ENCODE measurements at regions not wholly inside any gene's neighbourhood (a gene's known extent, or its start where the extent isn't known, plus 50 kb on each side); places are given as distances from the start of the nearest gene placed in this dataset.

DNA sequence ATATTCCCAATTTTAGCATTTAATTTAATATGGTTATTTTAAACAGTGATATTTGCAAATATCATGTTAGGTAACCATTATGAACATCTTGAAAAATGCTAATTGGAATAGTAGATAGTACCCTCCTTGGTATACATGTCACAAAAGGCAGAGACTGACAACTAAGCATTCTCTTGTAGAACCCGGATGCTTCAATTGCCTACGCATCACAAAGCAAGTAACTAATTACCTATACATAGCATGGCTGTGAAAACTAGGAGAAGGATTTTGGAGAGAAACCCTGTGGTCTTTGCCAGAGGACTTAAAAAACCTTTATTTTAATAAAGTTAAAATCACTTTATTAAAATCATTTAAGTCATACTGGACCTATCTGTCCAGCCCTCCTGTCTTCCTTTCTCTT, 764.1 kb upstream of the TENM3 start:
- Histone ChIP-seq H3K9me3 (ENCODE audit: control insufficient read depth in 1 of 2, low read length in 2 of 2) (no peaks in the 10 kb centered on the region), H3K4me3 (ENCODE audit: low read depth in 1 of 2, low read length in 2 of 2) (no peak overlapping the region), H3K27me3 (ENCODE audit: control insufficient read depth in 1 of 2, insufficient read depth in 2 of 2, low read length in 2 of 2) (no peaks in the 10 kb centered on the region), H3K9ac (ENCODE audit: low read depth in 1 of 2, low read length in 2 of 2) (no peak overlapping the region), H3K4me1 (ENCODE audit: control insufficient read depth in 1 of 2, insufficient read depth in 2 of 2, low read length in 2 of 2) (no peaks in the 10 kb centered on the region), H3K27ac (ENCODE audit: low read depth, low read length) (no peak overlapping the region), H3K36me3 (ENCODE audit: control insufficient read depth in 1 of 2, insufficient read depth in 2 of 2, low read length in 2 of 2) (no peaks in the 10 kb centered on the region)

DNA sequence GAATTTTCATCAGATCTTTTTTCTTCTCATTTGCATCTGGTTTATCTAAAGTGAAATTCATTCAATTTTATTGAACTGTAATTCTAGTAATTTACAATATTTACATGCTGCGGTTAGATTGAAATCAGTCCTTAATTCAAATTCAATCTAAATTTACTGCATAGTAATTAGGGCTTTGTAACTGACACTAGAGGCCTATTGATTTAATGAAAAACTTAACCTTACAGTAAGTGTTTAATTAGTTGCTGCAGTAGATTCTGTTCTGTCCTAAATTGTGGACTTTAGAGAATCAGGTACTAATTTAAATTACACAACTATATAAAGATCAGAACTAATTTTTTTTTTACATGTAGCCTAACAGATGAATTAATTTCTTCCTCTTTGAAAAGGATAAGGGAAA, 758.8 kb upstream of the TENM3 start:
- Histone ChIP-seq H3K9me3 (ENCODE audit: control insufficient read depth in 1 of 2, low read length in 2 of 2) (no peaks in the 10 kb centered on the region), H3K27me3 (ENCODE audit: control insufficient read depth in 1 of 2, insufficient read depth in 2 of 2, low read length in 2 of 2) (no peaks in the 10 kb centered on the region), H3K36me3 (ENCODE audit: control insufficient read depth in 1 of 2, insufficient read depth in 2 of 2, low read length in 2 of 2) (no peaks in the 10 kb centered on the region), H3K27ac (ENCODE audit: low read depth, low read length) (no peak overlapping the region), H3K4me1 (ENCODE audit: control insufficient read depth in 1 of 2, insufficient read depth in 2 of 2, low read length in 2 of 2) (no peaks in the 10 kb centered on the region), H3K4me3 (ENCODE audit: low read depth in 1 of 2, low read length in 2 of 2) (no peak overlapping the region), H3K9ac (ENCODE audit: low read depth in 1 of 2, low read length in 2 of 2) (no peak overlapping the region)

DNA sequence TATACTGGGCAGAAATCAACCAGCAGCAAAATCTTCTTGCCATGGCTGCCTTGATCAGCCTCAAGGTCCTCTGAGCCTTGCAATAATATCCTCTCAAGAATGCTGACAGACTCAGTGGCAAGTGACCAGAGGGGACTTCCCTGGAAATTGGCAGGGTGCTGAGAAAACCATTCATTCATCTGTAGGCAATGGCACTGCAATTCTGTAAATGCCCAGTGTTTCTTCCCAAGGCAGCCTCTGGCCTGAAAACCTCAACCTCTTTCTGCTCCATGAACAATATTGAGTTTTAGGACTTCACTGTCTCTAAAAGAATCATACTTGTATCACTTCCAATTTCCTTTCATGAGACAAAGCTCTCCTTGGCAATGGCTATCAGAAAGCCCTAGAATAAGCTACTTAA, 754.3 kb upstream of the TENM3 start:
- H3K4me1 ChIP-seq (ENCODE audit: control insufficient read depth in 1 of 2, insufficient read depth in 2 of 2, low read length in 2 of 2), result no peaks in the 10 kb centered on the region
- no peak overlapping the region for H3K27ac ChIP-seq (ENCODE audit: low read depth, low read length)
- H3K36me3 ChIP-seq (ENCODE audit: control insufficient read depth in 1 of 2, insufficient read depth in 2 of 2, low read length in 2 of 2), result no peaks in the 10 kb centered on the region
- H3K9ac ChIP-seq (ENCODE audit: low read depth in 1 of 2, low read length in 2 of 2), result no peak overlapping the region
- H3K9me3 ChIP-seq (ENCODE audit: control insufficient read depth in 1 of 2, low read length in 2 of 2), result no peaks in the 10 kb centered on the region
- H3K4me3 ChIP-seq (ENCODE audit: low read depth in 1 of 2, low read length in 2 of 2), result no peak overlapping the region
- H3K27me3 ChIP-seq (ENCODE audit: control insufficient read depth in 1 of 2, insufficient read depth in 2 of 2, low read length in 2 of 2), result no peaks in the 10 kb centered on the region

DNA sequence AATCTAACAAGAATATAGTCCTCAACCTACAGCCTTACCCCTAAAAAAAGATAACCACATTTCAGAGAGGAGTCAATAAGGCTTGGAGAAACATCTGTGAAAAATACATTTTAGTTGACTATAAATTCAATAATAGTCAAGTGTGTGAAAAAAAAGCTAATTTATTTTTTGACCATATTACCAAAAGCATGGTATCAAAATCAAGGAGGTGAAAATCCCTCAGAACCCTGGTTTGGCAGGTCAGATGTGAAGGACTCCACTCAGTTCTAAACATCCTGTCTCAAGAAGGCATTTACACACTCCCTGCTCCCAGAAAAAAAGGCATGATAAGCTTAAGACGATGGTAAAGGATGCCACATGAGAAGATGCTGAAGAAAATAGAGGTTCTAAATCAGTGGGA, 745.1 kb upstream of the TENM3 start:
- Histone ChIP-seq H3K9ac (ENCODE audit: low read depth in 1 of 2, low read length in 2 of 2) (no peak overlapping the region), H3K4me3 (ENCODE audit: low read depth in 1 of 2, low read length in 2 of 2) (no peak overlapping the region), H3K9me3 (ENCODE audit: control insufficient read depth in 1 of 2, low read length in 2 of 2) (no peaks in the 10 kb centered on the region), H3K27me3 (ENCODE audit: control insufficient read depth in 1 of 2, insufficient read depth in 2 of 2, low read length in 2 of 2) (no peaks in the 10 kb centered on the region), H3K27ac (ENCODE audit: low read depth, low read length) (no peak overlapping the region), H3K36me3 (ENCODE audit: control insufficient read depth in 1 of 2, insufficient read depth in 2 of 2, low read length in 2 of 2) (no peaks in the 10 kb centered on the region), H3K4me1 (ENCODE audit: control insufficient read depth in 1 of 2, insufficient read depth in 2 of 2, low read length in 2 of 2) (no peaks in the 10 kb centered on the region)

DNA sequence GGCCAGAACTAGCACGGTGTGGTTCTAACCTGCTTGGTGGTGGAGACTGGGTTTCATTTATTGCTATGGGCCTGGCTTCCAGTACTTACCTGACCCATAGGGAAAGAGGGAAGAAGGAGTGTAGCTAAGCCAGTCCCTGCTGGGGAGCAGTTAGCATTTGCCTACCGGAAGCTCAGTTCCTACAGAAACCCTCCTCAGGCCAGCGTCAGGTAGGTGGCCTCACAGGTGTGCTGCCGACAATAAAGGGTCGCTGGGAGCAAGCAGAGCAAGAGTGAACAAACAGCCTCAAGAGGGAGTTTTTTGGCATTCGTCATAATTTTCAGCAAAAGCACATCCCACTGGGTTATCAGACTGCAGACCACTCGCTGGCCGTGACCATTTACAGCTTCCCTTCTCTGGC, 740.6 kb upstream of the TENM3 start:
- H3K9me3 ChIP-seq (ENCODE audit: control insufficient read depth in 1 of 2, low read length in 2 of 2), result no peaks in the 10 kb centered on the region
- H3K27me3 ChIP-seq (ENCODE audit: control insufficient read depth in 1 of 2, insufficient read depth in 2 of 2, low read length in 2 of 2), result peaks cover 0 to 2% of the 10 kb centered on the region in 2 donors
- H3K4me1 ChIP-seq (ENCODE audit: control insufficient read depth in 1 of 2, insufficient read depth in 2 of 2, low read length in 2 of 2), result no peaks in the 10 kb centered on the region
- H3K4me3 ChIP-seq (ENCODE audit: low read depth in 1 of 2, low read length in 2 of 2), result no peak overlapping the region
- H3K9ac ChIP-seq (ENCODE audit: low read depth in 1 of 2, low read length in 2 of 2), result no peak overlapping the region
- H3K36me3 ChIP-seq (ENCODE audit: control insufficient read depth in 1 of 2, insufficient read depth in 2 of 2, low read length in 2 of 2), result no peaks in the 10 kb centered on the region
- H3K27ac ChIP-seq (ENCODE audit: low read depth, low read length), result no peak overlapping the region

DNA sequence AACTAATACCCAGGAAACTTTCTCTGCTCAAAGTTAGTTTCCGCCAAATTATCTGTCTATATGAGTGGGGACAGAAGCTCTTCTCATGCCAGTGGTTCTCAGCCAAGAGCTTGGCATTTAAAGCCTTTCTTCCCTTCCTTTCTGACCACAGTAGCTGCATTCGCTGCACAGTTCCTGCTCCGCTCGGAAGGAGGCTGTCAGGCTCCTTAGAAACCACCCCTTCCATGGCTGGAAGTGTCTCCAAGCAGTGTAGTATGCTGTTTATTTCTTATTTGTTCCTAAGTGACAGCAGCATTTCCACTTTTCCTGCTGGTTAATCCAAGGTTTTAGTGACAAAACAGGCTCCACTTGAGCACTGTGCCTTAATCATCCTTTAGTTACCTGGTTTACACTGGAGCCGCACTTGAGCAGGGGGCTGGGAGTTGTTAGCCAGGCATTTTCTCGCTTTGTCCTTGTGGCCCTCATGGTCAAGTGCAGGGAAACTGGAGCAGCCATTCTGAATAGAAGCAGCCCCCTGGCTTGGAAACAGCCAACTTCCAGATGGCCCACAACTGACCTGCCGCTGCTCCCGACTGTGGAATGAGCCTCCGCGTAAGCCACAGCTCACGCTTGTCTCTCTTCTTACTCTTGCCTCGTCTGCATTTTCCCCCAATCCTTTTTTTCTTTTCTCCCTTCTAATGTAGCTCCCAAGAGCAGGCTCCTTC, 739.4 kb upstream of the TENM3 start:
- H3K9me3 ChIP-seq (ENCODE audit: control insufficient read depth in 1 of 2, low read length in 2 of 2), result no peaks in the 10 kb centered on the region
- H3K9ac ChIP-seq (ENCODE audit: low read depth in 1 of 2, low read length in 2 of 2), result no peak overlapping the region
- H3K4me3 ChIP-seq (ENCODE audit: low read depth in 1 of 2, low read length in 2 of 2), result no peak overlapping the region
- no peak overlapping the region for H3K27ac ChIP-seq (ENCODE audit: low read depth, low read length)
- H3K4me1 ChIP-seq (ENCODE audit: control insufficient read depth in 1 of 2, insufficient read depth in 2 of 2, low read length in 2 of 2), result no peaks in the 10 kb centered on the region
- no peaks in the 10 kb centered on the region for H3K36me3 ChIP-seq (ENCODE audit: control insufficient read depth in 1 of 2, insufficient read depth in 2 of 2, low read length in 2 of 2)
- H3K27me3 ChIP-seq (ENCODE audit: control insufficient read depth in 1 of 2, insufficient read depth in 2 of 2, low read length in 2 of 2), result peaks cover 0 to 2% of the 10 kb centered on the region in 2 donors

DNA sequence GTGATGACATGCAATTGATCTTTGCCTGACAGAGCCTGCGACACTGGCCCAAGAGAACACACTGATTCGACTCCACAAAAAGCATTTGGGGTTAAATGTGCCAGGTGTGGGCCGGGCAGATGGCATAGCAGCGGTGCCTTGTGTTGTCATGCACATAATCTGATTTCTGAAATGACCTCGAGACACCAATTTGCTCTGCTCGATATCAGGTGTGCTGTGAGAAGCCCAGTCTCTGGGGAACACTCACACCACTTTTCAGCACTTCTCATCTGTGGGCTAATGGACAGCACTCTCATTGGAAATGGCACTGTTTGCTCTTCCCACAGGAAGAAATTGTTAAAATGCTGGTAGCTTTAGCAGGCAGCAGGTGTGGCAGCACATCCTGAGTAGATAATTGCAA, 738.3 kb upstream of the TENM3 start:
- H3K27me3 ChIP-seq (ENCODE audit: control insufficient read depth in 1 of 2, insufficient read depth in 2 of 2, low read length in 2 of 2), result peaks cover 0 to 2% of the 10 kb centered on the region in 2 donors
- H3K4me1 ChIP-seq (ENCODE audit: control insufficient read depth in 1 of 2, insufficient read depth in 2 of 2, low read length in 2 of 2), result no peaks in the 10 kb centered on the region
- H3K4me3 ChIP-seq (ENCODE audit: low read depth in 1 of 2, low read length in 2 of 2), result no peak overlapping the region
- H3K9ac ChIP-seq (ENCODE audit: low read depth in 1 of 2, low read length in 2 of 2), result no peak overlapping the region
- H3K36me3 ChIP-seq (ENCODE audit: control insufficient read depth in 1 of 2, insufficient read depth in 2 of 2, low read length in 2 of 2), result no peaks in the 10 kb centered on the region
- no peak overlapping the region for H3K27ac ChIP-seq (ENCODE audit: low read depth, low read length)
- no peaks in the 10 kb centered on the region for H3K9me3 ChIP-seq (ENCODE audit: control insufficient read depth in 1 of 2, low read length in 2 of 2)

DNA sequence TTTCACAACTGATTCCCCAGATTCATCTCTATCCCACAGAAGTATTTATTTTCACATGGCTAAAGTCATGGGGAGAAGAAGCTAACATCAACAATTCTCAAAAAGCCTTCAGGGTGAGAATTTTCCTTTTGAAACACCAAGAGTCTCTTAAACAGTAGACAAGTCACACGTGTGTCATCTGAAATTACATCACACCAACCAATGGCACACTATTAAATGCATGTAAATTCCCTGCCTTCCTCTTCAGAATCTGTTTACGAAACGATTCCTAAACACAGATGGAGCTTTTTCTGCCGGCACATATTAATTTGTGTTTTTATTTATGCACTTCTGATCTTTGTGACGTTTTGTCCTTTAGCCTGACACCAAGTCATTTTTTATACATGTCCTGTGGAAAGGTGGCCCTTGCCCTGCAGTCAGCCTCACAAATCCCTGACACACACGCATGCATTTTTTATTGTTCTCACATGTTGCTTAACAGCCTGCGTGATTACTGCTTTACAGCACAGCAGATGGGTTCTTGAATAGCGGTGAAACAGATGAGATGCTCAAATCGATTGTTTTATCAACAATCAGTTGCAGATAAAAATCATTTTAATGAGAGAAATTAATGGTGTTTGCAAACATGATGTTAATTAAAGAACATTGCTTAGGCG, 735.9 kb upstream of the TENM3 start:
- Histone ChIP-seq H3K9me3 (ENCODE audit: control insufficient read depth in 1 of 2, low read length in 2 of 2) (no peaks in the 10 kb centered on the region), H3K36me3 (ENCODE audit: control insufficient read depth in 1 of 2, insufficient read depth in 2 of 2, low read length in 2 of 2) (no peaks in the 10 kb centered on the region), H3K27ac (ENCODE audit: low read depth, low read length) (no peak overlapping the region), H3K4me3 (ENCODE audit: low read depth in 1 of 2, low read length in 2 of 2) (no peak overlapping the region), H3K27me3 (ENCODE audit: control insufficient read depth in 1 of 2, insufficient read depth in 2 of 2, low read length in 2 of 2) (peaks cover 0 to 2% of the 10 kb centered on the region in 2 donors), H3K9ac (ENCODE audit: low read depth in 1 of 2, low read length in 2 of 2) (no peak overlapping the region), H3K4me1 (ENCODE audit: control insufficient read depth in 1 of 2, insufficient read depth in 2 of 2, low read length in 2 of 2) (no peaks in the 10 kb centered on the region)

DNA sequence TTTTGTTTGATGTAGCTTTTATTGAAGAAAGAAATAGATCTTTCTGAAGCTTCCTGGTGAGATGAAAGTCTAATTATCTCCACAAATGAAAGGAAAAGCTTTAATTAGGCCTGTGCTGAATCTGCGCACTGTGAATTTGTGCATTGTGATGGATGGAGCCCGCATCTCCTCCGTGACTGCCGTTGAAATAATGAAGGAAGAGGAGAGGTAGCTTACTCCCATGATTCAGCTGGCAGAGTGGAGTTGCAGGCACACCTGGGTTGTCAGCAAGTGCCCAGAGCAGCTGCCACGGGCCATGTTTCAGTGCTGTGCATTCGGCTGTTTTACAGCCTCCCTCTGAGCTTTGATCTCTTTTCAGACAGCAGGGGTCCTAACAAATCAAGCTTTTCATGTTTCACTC, 735.3 kb upstream of the TENM3 start:
- no peak overlapping the region for H3K27ac ChIP-seq (ENCODE audit: low read depth, low read length)

DNA sequence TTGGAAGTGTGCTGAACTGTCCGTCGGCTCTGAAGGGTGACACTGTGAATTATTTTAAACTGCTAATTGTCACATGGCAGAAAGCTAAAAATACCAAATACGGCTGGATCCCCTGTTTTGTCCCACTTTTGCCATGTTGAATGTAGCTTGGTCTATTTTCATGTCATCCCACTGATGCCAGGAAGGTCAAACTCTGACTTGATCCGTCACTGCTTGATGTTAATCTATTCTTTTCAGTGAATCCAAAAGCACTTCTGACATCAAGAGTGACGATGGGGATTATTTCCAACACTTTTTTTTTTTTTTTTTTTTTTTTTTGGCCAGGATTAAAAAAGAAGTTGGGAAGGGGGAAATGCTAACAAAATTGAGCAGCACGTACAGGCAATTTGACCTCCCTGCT, 734.6 kb upstream of the TENM3 start:
- no peak overlapping the region for H3K27ac ChIP-seq (ENCODE audit: low read depth, low read length)
- H3K9me3 ChIP-seq (ENCODE audit: control insufficient read depth in 1 of 2, low read length in 2 of 2), result no peaks in the 10 kb centered on the region
- H3K36me3 ChIP-seq (ENCODE audit: control insufficient read depth in 1 of 2, insufficient read depth in 2 of 2, low read length in 2 of 2), result no peaks in the 10 kb centered on the region
- peaks cover 0 to 2% of the 10 kb centered on the region in 2 donors for H3K27me3 ChIP-seq (ENCODE audit: control insufficient read depth in 1 of 2, insufficient read depth in 2 of 2, low read length in 2 of 2)
- H3K4me3 ChIP-seq (ENCODE audit: low read depth in 1 of 2, low read length in 2 of 2), result no peak overlapping the region
- no peaks in the 10 kb centered on the region for H3K4me1 ChIP-seq (ENCODE audit: control insufficient read depth in 1 of 2, insufficient read depth in 2 of 2, low read length in 2 of 2)
- no peak overlapping the region for H3K9ac ChIP-seq (ENCODE audit: low read depth in 1 of 2, low read length in 2 of 2)

More for the DNA sequence above, 735.3 kb upstream of the TENM3 start:
- Histone ChIP-seq H3K9me3 (ENCODE audit: control insufficient read depth in 1 of 2, low read length in 2 of 2) (no peaks in the 10 kb centered on the region), H3K4me1 (ENCODE audit: control insufficient read depth in 1 of 2, insufficient read depth in 2 of 2, low read length in 2 of 2) (no peaks in the 10 kb centered on the region), H3K9ac (ENCODE audit: low read depth in 1 of 2, low read length in 2 of 2) (no peak overlapping the region), H3K36me3 (ENCODE audit: control insufficient read depth in 1 of 2, insufficient read depth in 2 of 2, low read length in 2 of 2) (no peaks in the 10 kb centered on the region), H3K4me3 (ENCODE audit: low read depth in 1 of 2, low read length in 2 of 2) (no peak overlapping the region), H3K27me3 (ENCODE audit: control insufficient read depth in 1 of 2, insufficient read depth in 2 of 2, low read length in 2 of 2) (peaks cover 0 to 2% of the 10 kb centered on the region in 2 donors)
